ENCODE measurements at regions not wholly inside any gene's neighbourhood (a gene's known extent, or its start where the extent isn't known, plus 50 kb on each side); places are given as distances from the start of the nearest gene placed in this dataset.

GRCh38 chr10:128701381-128701780 is 575.2 kb upstream of the MKI67 start:
- Histone ChIP-seq H3K14ac (ENCODE audit: low read length in 2 of 2) (no peak overlapping the region), H3K9me3 (ENCODE audit: control insufficient read depth, low read length) (no peaks in the 10 kb centered on the region), H2BK5ac (ENCODE audit: low read depth, low read length, poor library complexity, severe bottlenecking) (no peak overlapping the region), H2AFZ (ENCODE audit: low read depth, low read length) (no peak overlapping the region), H2BK12ac (ENCODE audit: low read length in 2 of 2) (no peak overlapping the region), H3K4ac (ENCODE audit: low read depth in 1 of 2, low read length in 2 of 2) (no peak overlapping the region), H3K4me1 (ENCODE audit: control insufficient read depth, insufficient read depth, low read depth, low read length) (no peaks in the 10 kb centered on the region), H3K36me3 (ENCODE audit: control insufficient read depth in 1 of 2, insufficient read depth in 2 of 2, low read depth in 1 of 2, low read length in 2 of 2) (no peaks in the 10 kb centered on the region), H3K18ac (ENCODE audit: low read depth in 1 of 2, low read length in 2 of 2) (no peak overlapping the region), H3K27me3 (ENCODE audit: control insufficient read depth in 1 of 2, insufficient read depth in 1 of 2, low read length in 2 of 2) (peaks cover 0 to 10% of the 10 kb centered on the region in 2 experiments), H3K4me2 (ENCODE audit: low read length, poor library complexity, severe bottlenecking) (no peak overlapping the region), H3K4me3 (ENCODE audit: insufficient read depth in 1 of 2, low read depth in 1 of 2, low read length in 2 of 2) (no peak overlapping the region), H3K27ac (ENCODE audit: low read length, poor library complexity, severe bottlenecking) (no peak overlapping the region), H2BK120ac (ENCODE audit: low read depth, low read length) (no peak overlapping the region), H3K9ac (ENCODE audit: low read length) (no peak overlapping the region), H4K8ac (ENCODE audit: low read length) (no peak overlapping the region), H3K23ac (ENCODE audit: low read length in 2 of 2) (no peak overlapping the region), H3K79me1 (replicated peaks; ENCODE audit: low read length, poor library complexity, severe bottlenecking) (no peaks in the 10 kb centered on the region), H2BK15ac (ENCODE audit: low read depth, poor library complexity, severe bottlenecking) (no peak overlapping the region), H4K91ac (ENCODE audit: low read length) (no peak overlapping the region), H2AK5ac (ENCODE audit: low read length, severe bottlenecking) (no peak overlapping the region)
- no peak for DNase-seq
- whole genome bisulfite sequencing = 52% methylated on average over 4 of the region's 4 CpGs

- H3K4me2 ChIP-seq (ENCODE audit: low read length, poor library complexity, severe bottlenecking) = no peak overlapping the region
- whole genome bisulfite sequencing = no CpG with 5 or more reads among the region's 1 CpG
These were observed 575.6 kb upstream of the MKI67 start for GRCh38 chr10:128701837-128702236.

GRCh38 chr10:128704716-128705115 is 578.5 kb upstream of the MKI67 start:
- H3K4ac ChIP-seq (ENCODE audit: low read depth in 1 of 2, low read length in 2 of 2) = no peak overlapping the region
- H3K9ac ChIP-seq (ENCODE audit: low read length) = no peak overlapping the region
- H3K36me3 ChIP-seq (ENCODE audit: control insufficient read depth in 1 of 2, insufficient read depth in 2 of 2, low read depth in 1 of 2, low read length in 2 of 2) = no peaks in the 10 kb centered on the region
- no peak overlapping the region for H3K27ac ChIP-seq (ENCODE audit: low read length, poor library complexity, severe bottlenecking)
- no peak overlapping the region for H2AFZ ChIP-seq (ENCODE audit: low read depth, low read length)
- H3K14ac ChIP-seq (ENCODE audit: low read length in 2 of 2) = no peak overlapping the region
- no peak overlapping the region for H2BK15ac ChIP-seq (ENCODE audit: low read depth, poor library complexity, severe bottlenecking)
- H3K9me3 ChIP-seq (ENCODE audit: control insufficient read depth, low read length) = no peaks in the 10 kb centered on the region
- no peaks in the 10 kb centered on the region for H3K79me1 ChIP-seq (replicated peaks; ENCODE audit: low read length, poor library complexity, severe bottlenecking)
- no CpG with 5 or more reads among the region's 1 CpG for WGBS
- no peak overlapping the region for H4K91ac ChIP-seq (ENCODE audit: low read length)
- H2BK12ac ChIP-seq (ENCODE audit: low read length in 2 of 2) = no peak overlapping the region
- peak; percentile 7 for DNase-seq
- peaks cover 0 to 9% of the 10 kb centered on the region in 2 experiments for H3K27me3 ChIP-seq (ENCODE audit: control insufficient read depth in 1 of 2, insufficient read depth in 1 of 2, low read length in 2 of 2)
- no peak overlapping the region for H3K23ac ChIP-seq (ENCODE audit: low read length in 2 of 2)
- no peak overlapping the region for H2AK5ac ChIP-seq (ENCODE audit: low read length, severe bottlenecking)
- no peak overlapping the region for H3K18ac ChIP-seq (ENCODE audit: low read depth in 1 of 2, low read length in 2 of 2)
- no peak overlapping the region for H4K8ac ChIP-seq (ENCODE audit: low read length)
- H3K4me1 ChIP-seq (ENCODE audit: control insufficient read depth, insufficient read depth, low read depth, low read length) = no peaks in the 10 kb centered on the region
- H3K4me3 ChIP-seq (ENCODE audit: insufficient read depth in 1 of 2, low read depth in 1 of 2, low read length in 2 of 2) = no peak overlapping the region
- H2BK120ac ChIP-seq (ENCODE audit: low read depth, low read length) = no peak overlapping the region
- no peak overlapping the region for H3K4me2 ChIP-seq (ENCODE audit: low read length, poor library complexity, severe bottlenecking)
- no peak overlapping the region for H2BK5ac ChIP-seq (ENCODE audit: low read depth, low read length, poor library complexity, severe bottlenecking)

More at GRCh38 chr10:128701837-128702236, 575.6 kb upstream of the MKI67 start:
- no peak overlapping the region for H3K23ac ChIP-seq (ENCODE audit: low read length in 2 of 2)
- no peak for DNase-seq
- no peaks in the 10 kb centered on the region for H3K4me1 ChIP-seq (ENCODE audit: control insufficient read depth, insufficient read depth, low read depth, low read length)
- no peak overlapping the region for H2BK12ac ChIP-seq (ENCODE audit: low read length in 2 of 2)
- peaks cover 0 to 10% of the 10 kb centered on the region in 2 experiments for H3K27me3 ChIP-seq (ENCODE audit: control insufficient read depth in 1 of 2, insufficient read depth in 1 of 2, low read length in 2 of 2)
- H3K27ac ChIP-seq (ENCODE audit: low read length, poor library complexity, severe bottlenecking) = no peak overlapping the region
- no peak overlapping the region for H2BK15ac ChIP-seq (ENCODE audit: low read depth, poor library complexity, severe bottlenecking)
- no peak overlapping the region for H3K4ac ChIP-seq (ENCODE audit: low read depth in 1 of 2, low read length in 2 of 2)
- H2AK5ac ChIP-seq (ENCODE audit: low read length, severe bottlenecking) = no peak overlapping the region
- H3K14ac ChIP-seq (ENCODE audit: low read length in 2 of 2) = no peak overlapping the region
- no peak overlapping the region for H3K9ac ChIP-seq (ENCODE audit: low read length)
- no peak overlapping the region for H3K18ac ChIP-seq (ENCODE audit: low read depth in 1 of 2, low read length in 2 of 2)
- no peak overlapping the region for H4K8ac ChIP-seq (ENCODE audit: low read length)
- H3K79me1 ChIP-seq (replicated peaks; ENCODE audit: low read length, poor library complexity, severe bottlenecking) = no peaks in the 10 kb centered on the region
- H4K91ac ChIP-seq (ENCODE audit: low read length) = no peak overlapping the region
- no peaks in the 10 kb centered on the region for H3K9me3 ChIP-seq (ENCODE audit: control insufficient read depth, low read length)
- no peak overlapping the region for H3K4me3 ChIP-seq (ENCODE audit: insufficient read depth in 1 of 2, low read depth in 1 of 2, low read length in 2 of 2)
- no peak overlapping the region for H2AFZ ChIP-seq (ENCODE audit: low read depth, low read length)
- no peaks in the 10 kb centered on the region for H3K36me3 ChIP-seq (ENCODE audit: control insufficient read depth in 1 of 2, insufficient read depth in 2 of 2, low read depth in 1 of 2, low read length in 2 of 2)
- no peak overlapping the region for H2BK5ac ChIP-seq (ENCODE audit: low read depth, low read length, poor library complexity, severe bottlenecking)
- H2BK120ac ChIP-seq (ENCODE audit: low read depth, low read length) = no peak overlapping the region

- no peak overlapping the region for H2BK12ac ChIP-seq (ENCODE audit: low read length in 2 of 2)
- no peak overlapping the region for H2BK5ac ChIP-seq (ENCODE audit: low read depth, low read length, poor library complexity, severe bottlenecking)
- H3K4me3 ChIP-seq (ENCODE audit: insufficient read depth in 1 of 2, low read depth in 1 of 2, low read length in 2 of 2) = no peak overlapping the region
- H3K9ac ChIP-seq (ENCODE audit: low read length) = no peak overlapping the region
- H3K4ac ChIP-seq (ENCODE audit: low read depth in 1 of 2, low read length in 2 of 2) = no peak overlapping the region
- H3K23ac ChIP-seq (ENCODE audit: low read length in 2 of 2) = no peak overlapping the region
- no peak overlapping the region for H4K91ac ChIP-seq (ENCODE audit: low read length)
- no peak overlapping the region for H2BK15ac ChIP-seq (ENCODE audit: low read depth, poor library complexity, severe bottlenecking)
- no peak overlapping the region for H2AFZ ChIP-seq (ENCODE audit: low read depth, low read length)
- H4K8ac ChIP-seq (ENCODE audit: low read length) = no peak overlapping the region
- no peak overlapping the region for H3K27ac ChIP-seq (ENCODE audit: low read length, poor library complexity, severe bottlenecking)
- WGBS = 83% methylated on average over 9 of the region's 9 CpGs
- DNase-seq = no peak
- no peaks in the 10 kb centered on the region for H3K36me3 ChIP-seq (ENCODE audit: control insufficient read depth in 1 of 2, insufficient read depth in 2 of 2, low read depth in 1 of 2, low read length in 2 of 2)
- H3K27me3 ChIP-seq (ENCODE audit: control insufficient read depth in 1 of 2, insufficient read depth in 1 of 2, low read length in 2 of 2) = peaks cover 0 to 2% of the 10 kb centered on the region in 2 experiments
- no peaks in the 10 kb centered on the region for H3K4me1 ChIP-seq (ENCODE audit: control insufficient read depth, insufficient read depth, low read depth, low read length)
- no peaks in the 10 kb centered on the region for H3K9me3 ChIP-seq (ENCODE audit: control insufficient read depth, low read length)
- H3K18ac ChIP-seq (ENCODE audit: low read depth in 1 of 2, low read length in 2 of 2) = no peak overlapping the region
- no peak overlapping the region for H3K14ac ChIP-seq (ENCODE audit: low read length in 2 of 2)
- H3K79me1 ChIP-seq (replicated peaks; ENCODE audit: low read length, poor library complexity, severe bottlenecking) = no peaks in the 10 kb centered on the region
- H2AK5ac ChIP-seq (ENCODE audit: low read length, severe bottlenecking) = no peak overlapping the region
- no peak overlapping the region for H3K4me2 ChIP-seq (ENCODE audit: low read length, poor library complexity, severe bottlenecking)
- H2BK120ac ChIP-seq (ENCODE audit: low read depth, low read length) = no peak overlapping the region
These were observed 582.0 kb upstream of the MKI67 start for GRCh38 chr10:128708182-128708581.

Measured in mesenchymal stem cell (in vitro differentiated cells and primary cell).